ENCODE measurements at regions not wholly inside any gene's neighbourhood (a gene's known extent, or its start where the extent isn't known, plus 50 kb on each side); places are given as distances from the start of the nearest gene placed in this dataset.

GRCh38 chr10:58016614-58017013 lies 251.1 kb downstream of the IPMK start:
- H3K9me3 ChIP-seq (replicated peaks): no peaks in the 10 kb centered on the region
- no peak for DNase-seq
- TF ChIP-seq CTCF (IDR thresholded peaks at IDR 0.05; ENCODE audit: borderline replicate concordance): no peak
- H3K4me1 ChIP-seq: peaks cover 12% of the 10 kb centered on the region
- H3K4me3 ChIP-seq: no peak overlapping the region
- intact Hi-C loops (cut with micrococcal nuclease): no loop called here
- H3K27ac ChIP-seq (replicated peaks): no peak overlapping the region
- H3K36me3 ChIP-seq: no peaks in the 10 kb centered on the region
- H3K27me3 ChIP-seq (ENCODE audit: low read depth): no peaks in the 10 kb centered on the region

GRCh38 chr10:58014436-58014835 lies 253.3 kb downstream of the IPMK start:
- H3K27me3 ChIP-seq (ENCODE audit: low read depth): no peaks in the 10 kb centered on the region
- no peak for TF ChIP-seq CTCF (IDR thresholded peaks at IDR 0.05; ENCODE audit: borderline replicate concordance)
- intact Hi-C loops (cut with micrococcal nuclease): no loop called here
- peaks cover 12% of the 10 kb centered on the region for H3K4me1 ChIP-seq
- H3K9me3 ChIP-seq (replicated peaks): no peaks in the 10 kb centered on the region
- no peak overlapping the region for H3K4me3 ChIP-seq
- DNase-seq: no peak
- H3K36me3 ChIP-seq: no peaks in the 10 kb centered on the region
- H3K27ac ChIP-seq (replicated peaks): no peak overlapping the region

GRCh38 chr10:58013406-58013805 lies 254.3 kb downstream of the IPMK start:
- no peak overlapping the region for H3K27ac ChIP-seq (replicated peaks)
- H3K27me3 ChIP-seq (ENCODE audit: low read depth): no peaks in the 10 kb centered on the region
- H3K36me3 ChIP-seq: no peaks in the 10 kb centered on the region
- H3K4me3 ChIP-seq: no peak overlapping the region
- intact Hi-C loops (cut with micrococcal nuclease): no loop called here
- H3K4me1 ChIP-seq: peaks cover 12% of the 10 kb centered on the region
- TF ChIP-seq CTCF (IDR thresholded peaks at IDR 0.05; ENCODE audit: borderline replicate concordance): no peak
- H3K9me3 ChIP-seq (replicated peaks): no peaks in the 10 kb centered on the region
- DNase-seq: no peak

GRCh38 chr10:58010073-58010702 lies 257.5 kb downstream of the IPMK start:
- Histone ChIP-seq H3K27ac (replicated peaks) (no peak overlapping the region), H3K4me3 (no peak overlapping the region), H3K9me3 (replicated peaks) (no peaks in the 10 kb centered on the region), H3K36me3 (no peaks in the 10 kb centered on the region), H3K27me3 (ENCODE audit: low read depth) (no peaks in the 10 kb centered on the region), H3K4me1 (peaks cover 12% of the 10 kb centered on the region)
- intact Hi-C loops (cut with micrococcal nuclease): no loop called here
- no peak for DNase-seq
- no peak for TF ChIP-seq CTCF (IDR thresholded peaks at IDR 0.05; ENCODE audit: borderline replicate concordance)

- Histone ChIP-seq H3K27ac (replicated peaks) (no peak overlapping the region), H3K36me3 (no peaks in the 10 kb centered on the region), H3K4me3 (no peak overlapping the region), H3K9me3 (replicated peaks) (no peaks in the 10 kb centered on the region), H3K4me1 (no peaks in the 10 kb centered on the region), H3K27me3 (ENCODE audit: low read depth) (peaks cover 5% of the 10 kb centered on the region)
- DNase-seq: no peak
- intact Hi-C loops (cut with micrococcal nuclease): no loop called here
- TF ChIP-seq CTCF (IDR thresholded peaks at IDR 0.05; ENCODE audit: borderline replicate concordance): no peak
These were observed 263.7 kb downstream of the IPMK start for GRCh38 chr10:58003945-58004344.

Measured in left ventricle myocardium inferior (tissue), 1 donor.